HG02610 (cell line): ENCODE measurements at regions not wholly inside any gene's neighbourhood (a gene's known extent, or its start where the extent isn't known, plus 50 kb on each side); places are given as distances from the start of the nearest gene placed in this dataset.
"Not testable (repeated sequence)": the region's sequence is repeated elsewhere in the genome, so short reads cannot be mapped to it uniquely, and the experiment has no call there.

Source experiments
- ATAC-seq: cut with Tn5 transposase; IDR thresholded peaks from one replicate; pipeline ENCODE4 v1.9.1; 2021; ENCODE audit warnings: mild to moderate bottlenecking, moderate library complexity; ENCODE audit not compliant: unreplicated experiment

DNA sequence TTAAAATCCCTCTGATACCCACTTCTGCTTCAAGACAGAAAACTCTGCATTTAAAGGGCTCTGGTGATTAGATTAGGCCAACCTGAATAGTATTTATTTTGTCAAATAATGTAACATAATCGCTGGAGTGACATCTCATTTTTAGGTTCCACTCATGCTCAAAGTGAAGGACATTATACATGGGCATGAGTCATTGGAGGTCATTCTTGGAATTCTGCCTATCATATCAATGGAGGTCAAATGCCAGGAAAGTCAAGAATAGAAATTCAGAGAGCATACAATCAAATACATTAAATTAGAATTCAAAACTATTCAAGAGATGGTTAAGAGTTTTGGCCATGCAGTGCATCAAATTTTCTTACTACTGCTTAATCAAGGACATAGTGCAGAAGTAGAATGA, 50.8 kb upstream of the PRSS1 start:
- no peak for ATAC-seq

GRCh38 chr7:142697270-142697669, 52.0 kb upstream of the PRSS1 start:
- no peak for ATAC-seq

GRCh38 chr7:142696456-142697179, 52.7 kb upstream of the PRSS1 start:
- ATAC-seq, result no peak

- ATAC-seq, result no peak
Observed at GRCh38 chr7:142693911-142694310, 55.4 kb upstream of the PRSS1 start.

GRCh38 chr7:142690554-142691182, 58.6 kb upstream of the PRSS1 start:
- no peak for ATAC-seq

GRCh38 chr7:142689439-142690120, 59.7 kb upstream of the PRSS1 start:
- no peak for ATAC-seq

- no peak for ATAC-seq
Observed at GRCh38 chr7:142685877-142686508, 63.3 kb upstream of the PRSS1 start.

GRCh38 chr7:142681314-142682092, 67.8 kb upstream of the PRSS1 start:
- ATAC-seq, result no peak

- no peak for ATAC-seq
Observed at GRCh38 chr7:142671506-142671905, 77.8 kb upstream of the PRSS1 start.

GRCh38 chr7:142670511-142670910, 78.8 kb upstream of the PRSS1 start:
- ATAC-seq, result no peak

DNA sequence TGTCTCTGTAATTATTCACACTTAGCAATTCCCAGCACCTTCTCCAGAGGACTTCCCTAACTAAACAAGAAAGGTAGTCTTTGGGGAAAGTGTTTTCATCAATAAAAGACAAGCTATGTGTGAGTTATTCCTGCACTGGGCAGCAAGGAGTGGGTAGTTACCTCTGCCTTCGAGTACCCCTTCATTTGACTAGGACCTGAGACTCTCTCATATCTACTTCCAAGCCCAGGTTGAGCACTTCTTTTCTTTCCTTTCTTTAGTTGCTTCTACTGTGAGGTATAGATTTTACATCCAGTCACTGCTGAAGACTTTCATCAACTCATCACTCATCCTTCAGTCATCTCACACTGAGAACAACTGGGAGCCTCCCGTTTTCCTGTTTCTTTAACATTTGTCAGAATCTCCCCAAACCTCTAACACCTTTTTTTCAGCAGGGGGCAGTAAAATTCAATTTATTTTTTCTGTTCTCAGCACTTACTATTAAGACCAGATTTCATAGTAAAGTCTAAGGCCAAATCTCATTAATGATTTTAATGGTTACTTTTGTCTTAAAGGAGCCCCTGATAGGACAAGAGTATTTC, 80.1 kb upstream of the PRSS1 start:
- ATAC-seq, result no peak

- no peak for ATAC-seq
Observed at GRCh38 chr7:142668495-142668894, 80.8 kb upstream of the PRSS1 start.

GRCh38 chr7:142657376-142657775, 91.9 kb upstream of the PRSS1 start:
- no peak for ATAC-seq

GRCh38 chr7:142654398-142654797, 94.9 kb upstream of the PRSS1 start:
- ATAC-seq, result no peak

DNA sequence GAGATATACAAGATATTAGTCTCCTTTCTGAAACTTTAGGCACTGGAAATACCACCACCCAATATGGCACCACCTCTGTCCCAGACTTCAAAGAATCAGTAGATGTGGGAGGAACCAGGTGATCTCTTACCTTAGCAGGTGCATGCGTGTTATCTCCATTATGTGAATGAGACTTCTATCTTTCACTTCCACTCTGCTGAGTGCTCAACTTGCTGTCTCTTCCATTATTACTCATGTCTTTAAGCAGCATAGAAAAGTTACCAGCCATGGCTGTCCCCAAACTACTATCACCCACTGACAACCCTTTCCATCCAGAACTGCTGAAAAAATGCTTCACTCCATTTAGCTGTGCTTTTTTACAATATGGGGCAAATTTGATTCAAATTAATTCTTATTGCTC, 101.5 kb upstream of the PRSS1 start:
- ATAC-seq, result no peak

DNA sequence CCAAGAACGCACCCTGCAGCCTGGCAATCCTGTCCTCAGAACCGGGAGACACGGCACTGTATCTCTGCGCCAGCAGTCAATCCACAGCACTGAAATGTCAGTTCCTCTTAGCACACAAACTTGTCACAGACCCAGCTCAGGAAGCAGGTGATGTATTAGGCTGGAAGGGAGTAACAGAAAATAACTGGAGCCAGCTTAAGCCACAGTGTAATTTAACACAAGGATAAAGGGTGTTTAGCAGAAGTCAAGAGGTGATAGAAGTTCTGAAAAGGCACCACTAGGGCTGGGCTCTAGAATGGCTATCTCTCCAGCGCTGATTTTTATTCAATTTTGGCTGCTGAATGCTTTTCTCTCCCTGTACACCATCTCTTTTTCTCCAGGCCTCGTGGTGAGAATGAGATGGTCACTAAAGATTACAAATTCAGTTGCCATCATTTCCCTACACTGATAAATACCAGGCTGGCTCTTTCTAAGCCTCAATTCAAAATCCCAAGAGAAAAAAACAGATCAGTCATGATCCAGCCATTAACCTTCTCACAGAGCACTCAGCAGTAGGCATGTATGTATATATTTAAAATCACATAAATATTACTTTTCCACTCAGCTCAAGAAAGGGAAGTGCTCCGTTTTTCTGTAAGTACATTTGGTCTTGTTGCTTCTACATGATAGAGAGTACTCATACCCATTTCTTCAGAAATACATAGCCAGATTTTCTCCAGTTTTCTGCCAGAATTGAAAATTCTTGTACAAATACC, 102.7 kb upstream of the PRSS1 start:
- ATAC-seq, result no peak

DNA sequence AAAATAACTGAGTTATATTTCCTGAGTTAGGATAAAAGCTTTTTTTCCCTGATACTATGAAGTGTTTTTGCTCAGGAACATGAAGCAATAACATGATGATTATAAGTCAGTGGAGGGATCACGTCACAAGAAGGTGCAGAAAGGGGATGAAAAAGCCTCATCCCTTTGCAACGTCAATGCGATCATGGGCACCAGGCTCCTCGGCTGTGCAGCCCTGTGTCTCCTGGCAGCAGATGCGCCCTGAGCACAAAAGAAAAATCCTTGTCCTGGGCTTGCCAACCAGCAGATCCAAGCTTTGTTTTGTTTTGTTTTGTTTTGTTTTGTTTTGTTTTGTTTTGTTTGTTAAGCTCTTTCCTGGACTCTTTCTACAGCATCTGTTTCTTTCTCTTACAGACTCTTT, 103.5 kb upstream of the PRSS1 start:
- ATAC-seq, result no peak

DNA sequence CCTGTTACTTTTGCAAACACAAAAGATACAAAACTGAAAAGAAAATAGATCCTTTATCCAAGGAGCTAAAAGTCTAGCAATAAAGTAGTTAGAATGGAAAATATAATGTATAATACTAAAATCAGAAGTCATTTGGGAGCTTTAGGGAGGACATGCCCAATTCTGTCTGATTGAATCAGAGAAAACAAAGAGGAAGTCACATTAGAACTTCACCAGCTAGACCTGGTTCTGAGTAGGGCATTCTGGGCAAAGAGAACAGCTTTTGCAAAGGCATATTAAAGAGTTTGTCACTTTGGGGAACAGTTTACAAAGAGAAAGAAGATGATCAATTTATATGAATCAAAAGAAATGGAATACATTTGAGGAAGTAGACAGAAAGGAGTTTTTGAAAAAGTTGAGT, 107.0 kb upstream of the PRSS1 start:
- no peak for ATAC-seq

- not testable (repeated sequence) for ATAC-seq
Observed at GRCh38 chr7:142641252-142641651, 108.0 kb upstream of the PRSS1 start.

DNA sequence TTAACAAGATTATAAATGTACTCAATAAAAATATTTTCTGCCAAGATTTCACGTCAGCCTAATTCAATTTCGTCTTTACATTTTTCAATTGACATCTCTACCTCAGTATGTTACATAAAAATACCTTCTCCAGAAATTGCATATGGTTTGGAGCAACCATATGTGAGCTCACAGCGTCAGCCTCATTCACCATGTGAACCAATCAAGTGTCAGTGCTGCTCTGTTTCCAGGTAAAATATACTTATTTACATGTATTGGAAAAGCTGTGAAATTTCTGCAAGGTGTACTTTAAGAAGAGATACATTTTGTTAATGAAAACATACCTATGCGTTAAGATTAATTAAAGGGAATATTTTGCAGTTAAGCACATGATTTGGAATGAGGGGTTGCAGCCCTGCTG, 110.7 kb upstream of the PRSS1 start:
- ATAC-seq, result no peak
